ENCODE measurements at regions not wholly inside any gene's neighbourhood (a gene's known extent, or its start where the extent isn't known, plus 50 kb on each side); places are given as distances from the start of the nearest gene placed in this dataset.

DNA sequence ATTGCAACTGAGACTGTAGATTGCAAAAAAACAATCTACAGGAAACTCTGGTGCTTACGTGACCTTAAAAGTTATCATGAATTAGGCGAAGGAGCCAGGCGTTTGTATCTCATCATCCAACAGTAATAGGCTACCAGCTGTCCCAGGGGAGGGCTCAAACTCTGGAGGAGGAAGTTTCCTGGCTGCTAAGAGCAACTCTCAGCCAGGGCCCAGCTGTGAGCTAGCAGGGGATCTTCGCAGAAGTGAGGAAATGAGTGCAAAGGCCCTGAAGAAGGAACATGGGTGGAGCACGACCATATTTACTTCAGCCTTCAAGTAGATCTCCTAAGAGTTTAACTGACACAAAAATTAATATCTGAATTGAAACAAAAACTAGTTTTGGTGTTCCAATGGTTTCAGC lies 686.9 kb upstream of the MAP3K7 start:
- no peaks in the 10 kb centered on the region for H3K27me3 ChIP-seq (ENCODE audit: insufficient read depth, low read length)
- Mint-ChIP-seq H3K4me1 (peaks cover 6% of the 10 kb centered on the region in 2 experiments), H3K27me3 (ENCODE audit: low read depth) (peaks cover 20% of the 10 kb centered on the region), H3K9me3 (peaks cover 0 to 3% of the 10 kb centered on the region in 2 experiments; a peak in 1 of 5 replicates), H3K36me3 (ENCODE audit: insufficient read depth in 1 of 3, low read depth in 3 of 3) (no peaks in the 10 kb centered on the region), H3K4me3 (no peak overlapping the region), H3K27ac (no peak overlapping the region)
- no peak overlapping the region for H4K91ac ChIP-seq (ENCODE audit: insufficient read length, low read depth, low read length)
- no peak overlapping the region for H2BK20ac ChIP-seq (ENCODE audit: low read depth, low read length, poor library complexity, severe bottlenecking)
- no peak overlapping the region for H2BK15ac ChIP-seq (ENCODE audit: low read depth, low read length)
- H3K56ac ChIP-seq (ENCODE audit: insufficient read length, low read depth, low read length), result no peak overlapping the region
- H3T11ph ChIP-seq (ENCODE audit: low read length), result no peak overlapping the region
- peaks cover 2% of the 10 kb centered on the region for H3K4me1 ChIP-seq (ENCODE audit: insufficient read depth, low read length)
- no peak overlapping the region for H2BK12ac ChIP-seq (ENCODE audit: insufficient read length, low read depth, low read length)
- H2AFZ ChIP-seq (ENCODE audit: low read length), result no peak overlapping the region
- no peaks in the 10 kb centered on the region for H3K79me2 ChIP-seq (ENCODE audit: insufficient read depth, low read length)
- H2BK5ac ChIP-seq (ENCODE audit: insufficient read length, low read length), result no peak overlapping the region
- H3K4me2 ChIP-seq (ENCODE audit: insufficient read depth, insufficient read length, low read length), result no peak overlapping the region
- H3K14ac ChIP-seq (ENCODE audit: insufficient read depth, low read length), result no peak overlapping the region
- H2AK5ac ChIP-seq (ENCODE audit: insufficient read length, low read length), result no peak overlapping the region
- no CpG with 5 or more reads among the region's 5 CpGs for WGBS (ENCODE audit: extremely low coverage, insufficient read length, low lambda C conversion rate)
- no peak overlapping the region for H3K18ac ChIP-seq (ENCODE audit: insufficient read length, low read depth, low read length)
- TF ChIP-seq, protein P1, sequence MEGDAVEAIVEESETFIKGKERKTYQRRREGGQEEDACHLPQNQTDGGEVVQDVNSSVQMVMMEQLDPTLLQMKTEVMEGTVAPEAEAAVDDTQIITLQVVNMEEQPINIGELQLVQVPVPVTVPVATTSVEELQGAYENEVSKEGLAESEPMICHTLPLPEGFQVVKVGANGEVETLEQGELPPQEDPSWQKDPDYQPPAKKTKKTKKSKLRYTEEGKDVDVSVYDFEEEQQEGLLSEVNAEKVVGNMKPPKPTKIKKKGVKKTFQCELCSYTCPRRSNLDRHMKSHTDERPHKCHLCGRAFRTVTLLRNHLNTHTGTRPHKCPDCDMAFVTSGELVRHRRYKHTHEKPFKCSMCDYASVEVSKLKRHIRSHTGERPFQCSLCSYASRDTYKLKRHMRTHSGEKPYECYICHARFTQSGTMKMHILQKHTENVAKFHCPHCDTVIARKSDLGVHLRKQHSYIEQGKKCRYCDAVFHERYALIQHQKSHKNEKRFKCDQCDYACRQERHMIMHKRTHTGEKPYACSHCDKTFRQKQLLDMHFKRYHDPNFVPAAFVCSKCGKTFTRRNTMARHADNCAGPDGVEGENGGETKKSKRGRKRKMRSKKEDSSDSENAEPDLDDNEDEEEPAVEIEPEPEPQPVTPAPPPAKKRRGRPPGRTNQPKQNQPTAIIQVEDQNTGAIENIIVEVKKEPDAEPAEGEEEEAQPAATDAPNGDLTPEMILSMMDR (conservative IDR thresholded peaks at IDR 0.05), result no peak
- H2BK120ac ChIP-seq (ENCODE audit: low read depth, low read length, poor library complexity, severe bottlenecking), result no peak overlapping the region
- no peak overlapping the region for H3K23ac ChIP-seq (ENCODE audit: insufficient read length, low read depth, low read length)
- H3K27ac ChIP-seq (ENCODE audit: insufficient read length, low read depth, low read length), result no peak overlapping the region
- no peaks in the 10 kb centered on the region for H3K23me2 ChIP-seq (ENCODE audit: insufficient read length, low read depth, low read length, poor library complexity, severe bottlenecking)
- no peak overlapping the region for H3K4ac ChIP-seq (ENCODE audit: low read depth, low read length)
- DNase-seq, result peak; percentile 26
- H4K8ac ChIP-seq (replicated peaks; ENCODE audit: insufficient read length, low read depth, low read length), result no peak overlapping the region
- H3K9ac ChIP-seq (ENCODE audit: extremely low read depth, insufficient read length, low read length), result no peak overlapping the region
- H3K79me1 ChIP-seq (ENCODE audit: insufficient read depth, low read depth, low read length, poor library complexity, severe bottlenecking), result no peaks in the 10 kb centered on the region
- no peaks in the 10 kb centered on the region for H3K9me3 ChIP-seq (ENCODE audit: control insufficient read depth, low read depth, low read length)
- H4K5ac ChIP-seq (ENCODE audit: insufficient read length, low read depth, low read length), result no peak overlapping the region
- H4K20me1 ChIP-seq (ENCODE audit: control insufficient read depth, insufficient read depth, insufficient read length), result no peaks in the 10 kb centered on the region

All from H9 (cell line).